Bronchial epithelial cell (primary cell): ENCODE measurements at regions not wholly inside any gene's neighbourhood (a gene's known extent, or its start where the extent isn't known, plus 50 kb on each side); places are given as distances from the start of the nearest gene placed in this dataset.

Experiments used
- DNase-seq: peaks from one replicate; pipeline ENCODE4 v3.0.0-alpha.2; 2010; ENCODE audit warnings: low read depth
- FAIRE-seq: peaks from 2 replicates; lab custom pipeline; 2011; peaks lifted over from hg19 to GRCh38; lab: Jason Lieb, UNC
- H3K27me3 ChIP-seq: 2 replicates; pipeline ENCODE4 v1.5.1; 2011; ENCODE audit warnings: low read length; ENCODE audit not compliant: control insufficient read depth, insufficient read depth
- H3K36me3 ChIP-seq: 2 replicates; pipeline ENCODE4 v1.5.1; 2011; ENCODE audit warnings: low read length; ENCODE audit not compliant: control insufficient read depth, insufficient read depth
- H3K4me3 ChIP-seq: 2 replicates; pipeline ENCODE4 v1.5.1; 2011; ENCODE audit warnings: mild to moderate bottlenecking, low read depth, low read length, control low read depth
- CTCF ChIP-seq: IDR thresholded peaks from 2 replicates; pipeline ENCODE4 v1.5.1; 2011; ENCODE audit warnings: mild to moderate bottlenecking, moderate library complexity, low read length, control low read depth, inconsistent platforms; ENCODE audit not compliant: insufficient read depth, severe bottlenecking

- FAIRE-seq (no peak), DNase-seq (no peak)
- Histone ChIP-seq H3K4me3 (no peak overlapping the region), H3K36me3 (no peaks in the 10 kb centered on the region), H3K27me3 (no peaks in the 10 kb centered on the region)
- no peak for TF ChIP-seq CTCF
Measured at GRCh38 chr16:6177616-6178180, 1080.1 kb upstream of the EEF2KMT start.

- TF ChIP-seq CTCF = no peak
- FAIRE-seq (no peak), DNase-seq (no peak)
- H3K27me3 ChIP-seq = no peaks in the 10 kb centered on the region
- H3K36me3 ChIP-seq = no peaks in the 10 kb centered on the region
- H3K4me3 ChIP-seq = no peak overlapping the region
Measured at GRCh38 chr16:6170022-6170421, 1072.4 kb upstream of the EEF2KMT start.

- DNase-seq (peak; percentile 0), FAIRE-seq (no peak)
- TF ChIP-seq CTCF = no peak
- Histone ChIP-seq H3K36me3 (no peaks in the 10 kb centered on the region), H3K4me3 (no peak overlapping the region), H3K27me3 (no peaks in the 10 kb centered on the region)
Measured at GRCh38 chr16:6165330-6165979, 1067.9 kb upstream of the EEF2KMT start.

- Histone ChIP-seq H3K27me3 (no peaks in the 10 kb centered on the region), H3K36me3 (no peaks in the 10 kb centered on the region), H3K4me3 (no peak overlapping the region)
- DNase-seq = no peak
- no peak for FAIRE-seq
- no peak for TF ChIP-seq CTCF
Measured at GRCh38 chr16:6160871-6161270, 1063.3 kb upstream of the EEF2KMT start.

- H3K36me3 ChIP-seq = no peaks in the 10 kb centered on the region
- H3K4me3 ChIP-seq = no peak overlapping the region
- FAIRE-seq (no peak), DNase-seq (no peak)
- no peak for TF ChIP-seq CTCF
- H3K27me3 ChIP-seq = no peaks in the 10 kb centered on the region
Measured at GRCh38 chr16:6160303-6160702, 1062.7 kb upstream of the EEF2KMT start.

GRCh38 chr16:6157806-6158205 is 1060.2 kb upstream of the EEF2KMT start:
- H3K4me3 ChIP-seq = no peak overlapping the region
- H3K27me3 ChIP-seq = no peaks in the 10 kb centered on the region
- TF ChIP-seq CTCF = no peak
- DNase-seq = no peak
- no peaks in the 10 kb centered on the region for H3K36me3 ChIP-seq
- no peak for FAIRE-seq
